ENCODE measurements at regions not wholly inside any gene's neighbourhood (a gene's known extent, or its start where the extent isn't known, plus 50 kb on each side); places are given as distances from the start of the nearest gene placed in this dataset.

GRCh38 chr2:67204349-67204748 lies 192.8 kb upstream of the ETAA1 start:
- H3K4me1 ChIP-seq: no peaks in the 10 kb centered on the region
- H3K36me3 ChIP-seq: no peaks in the 10 kb centered on the region
- no peak for DNase-seq
- 91 to 96% methylated on average over 1 of the region's 1 CpG for WGBS, 2 donors
- no peak overlapping the region for H3K27ac ChIP-seq
- no peaks in the 10 kb centered on the region for H3K9me3 ChIP-seq
- H3K4me3 ChIP-seq: no peak overlapping the region
- no peaks in the 10 kb centered on the region for H3K27me3 ChIP-seq
- intact Hi-C loops (cut with DNase I): no loop called here
- TF ChIP-seq POLR2A (IDR thresholded peaks at IDR 0.05) (no peak), CTCF (IDR thresholded peaks at IDR 0.05) (no peak)

GRCh38 chr2:67208887-67209500 lies 188.1 kb upstream of the ETAA1 start:
- Histone ChIP-seq H3K36me3 (no peaks in the 10 kb centered on the region), H3K9me3 (no peaks in the 10 kb centered on the region), H3K27me3 (no peaks in the 10 kb centered on the region), H3K4me3 (no peak overlapping the region), H3K4me1 (no peaks in the 10 kb centered on the region), H3K27ac (no peak overlapping the region)
- intact Hi-C loops (cut with DNase I): no loop called here
- DNase-seq: no peak
- 81% methylated on average over 3 of the region's 3 CpGs for WGBS, 2 donors
- no peak for TF ChIP-seq POLR2A (IDR thresholded peaks at IDR 0.05)
- TF ChIP-seq CTCF (IDR thresholded peaks at IDR 0.05): no peak

GRCh38 chr2:67210430-67210829 lies 186.7 kb upstream of the ETAA1 start:
- peaks cover 0 to 4% (median 0%) of the 10 kb centered on the region in 3 donors for H3K4me1 ChIP-seq
- DNase-seq: no peak
- no peaks in the 10 kb centered on the region for H3K36me3 ChIP-seq
- H3K9me3 ChIP-seq: no peaks in the 10 kb centered on the region
- no peaks in the 10 kb centered on the region for H3K27me3 ChIP-seq
- intact Hi-C loops (cut with DNase I): no loop called here
- no peak overlapping the region for H3K4me3 ChIP-seq
- WGBS, 2 donors: 56 to 71% methylated on average over 4 of the region's 4 CpGs
- TF ChIP-seq POLR2A (IDR thresholded peaks at IDR 0.05) (no peak), CTCF (IDR thresholded peaks at IDR 0.05) (no peak)
- no peak overlapping the region for H3K27ac ChIP-seq

GRCh38 chr2:67212203-67212602 lies 184.9 kb upstream of the ETAA1 start:
- Histone ChIP-seq H3K4me3 (no peak overlapping the region), H3K27me3 (no peaks in the 10 kb centered on the region), H3K36me3 (no peaks in the 10 kb centered on the region), H3K4me1 (peaks cover 0 to 4% (median 0%) of the 10 kb centered on the region in 3 donors), H3K27ac (no peak overlapping the region), H3K9me3 (no peaks in the 10 kb centered on the region)
- no peak for TF ChIP-seq POLR2A (IDR thresholded peaks at IDR 0.05)
- no peak for TF ChIP-seq CTCF (IDR thresholded peaks at IDR 0.05)
- WGBS, 2 donors: 75 to 81% methylated on average over 1 of the region's 1 CpG
- intact Hi-C loops (cut with DNase I): no loop called here
- no peak for DNase-seq

GRCh38 chr2:67213270-67213670 lies 183.9 kb upstream of the ETAA1 start:
- Histone ChIP-seq H3K9me3 (no peaks in the 10 kb centered on the region), H3K27ac (no peak overlapping the region), H3K36me3 (no peaks in the 10 kb centered on the region), H3K27me3 (no peaks in the 10 kb centered on the region), H3K4me3 (no peak overlapping the region), H3K4me1 (peaks cover 0 to 4% (median 0%) of the 10 kb centered on the region in 3 donors)
- WGBS, 2 donors: 78 to 81% methylated on average over 8 of the region's 8 CpGs
- no peak for DNase-seq
- intact Hi-C loops (cut with DNase I): no loop called here
- no peak for TF ChIP-seq CTCF (IDR thresholded peaks at IDR 0.05)
- no peak for TF ChIP-seq POLR2A (IDR thresholded peaks at IDR 0.05)

Data from esophagus squamous epithelium (tissue), 5 donors.